GM23338 (cell line): ENCODE measurements at regions not wholly inside any gene's neighbourhood (a gene's known extent, or its start where the extent isn't known, plus 50 kb on each side); places are given as distances from the start of the nearest gene placed in this dataset.

Experiments used
- ZNF114 ChIP-seq: fragments of 250-450 bp; sonication (Bioruptor Pico); IDR thresholded peaks from 2 replicates; pipeline ENCODE4 v1.5.0; 2020; ENCODE audit warnings: mild to moderate bottlenecking, moderate library complexity
- TF ChIP-seq, protein P1 (sequence below), 2 experiments: fragments of 200-600 bp in 1 of 2; sonication (generic) in 1 of 2; conservative IDR thresholded peaks; 2 replicates each; pipeline versions ENCODE4 v1.5.1 to v1.6.1; 2016 to 2017; ENCODE audit warnings: antibody characterized with exemption in 2 of 2, low read depth in 2 of 2, mild to moderate bottlenecking in 2 of 2, moderate library complexity in 1 of 2

DNA sequence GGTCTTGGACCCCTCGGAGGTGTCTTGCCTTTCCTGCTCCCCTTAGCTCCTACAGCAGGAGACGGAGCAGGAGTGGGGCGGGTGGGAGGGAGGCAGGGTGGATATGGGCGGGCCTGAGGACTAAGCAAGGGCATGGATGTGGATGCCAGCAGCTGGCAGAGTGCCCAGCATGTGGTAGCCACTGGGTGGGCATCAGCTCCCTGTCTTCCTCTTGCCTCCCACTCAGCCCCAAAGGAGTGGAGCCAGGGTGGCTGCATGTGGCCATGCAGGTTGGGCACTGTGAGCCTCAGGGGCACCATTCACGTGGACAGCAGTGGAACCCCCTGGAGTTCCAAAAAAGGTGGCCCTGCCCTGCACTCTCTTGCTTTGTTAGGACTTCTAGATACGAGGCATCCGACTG, 90.1 kb upstream of the TBCA start:
- TF ChIP-seq, protein P1, sequence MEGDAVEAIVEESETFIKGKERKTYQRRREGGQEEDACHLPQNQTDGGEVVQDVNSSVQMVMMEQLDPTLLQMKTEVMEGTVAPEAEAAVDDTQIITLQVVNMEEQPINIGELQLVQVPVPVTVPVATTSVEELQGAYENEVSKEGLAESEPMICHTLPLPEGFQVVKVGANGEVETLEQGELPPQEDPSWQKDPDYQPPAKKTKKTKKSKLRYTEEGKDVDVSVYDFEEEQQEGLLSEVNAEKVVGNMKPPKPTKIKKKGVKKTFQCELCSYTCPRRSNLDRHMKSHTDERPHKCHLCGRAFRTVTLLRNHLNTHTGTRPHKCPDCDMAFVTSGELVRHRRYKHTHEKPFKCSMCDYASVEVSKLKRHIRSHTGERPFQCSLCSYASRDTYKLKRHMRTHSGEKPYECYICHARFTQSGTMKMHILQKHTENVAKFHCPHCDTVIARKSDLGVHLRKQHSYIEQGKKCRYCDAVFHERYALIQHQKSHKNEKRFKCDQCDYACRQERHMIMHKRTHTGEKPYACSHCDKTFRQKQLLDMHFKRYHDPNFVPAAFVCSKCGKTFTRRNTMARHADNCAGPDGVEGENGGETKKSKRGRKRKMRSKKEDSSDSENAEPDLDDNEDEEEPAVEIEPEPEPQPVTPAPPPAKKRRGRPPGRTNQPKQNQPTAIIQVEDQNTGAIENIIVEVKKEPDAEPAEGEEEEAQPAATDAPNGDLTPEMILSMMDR (conservative IDR thresholded peaks at IDR 0.05; ENCODE audit: low read depth in 2 of 2): no peak
- TF ChIP-seq ZNF114 (CRISPR knock-in tag): no peak
